ENCODE measurements at regions not wholly inside any gene's neighbourhood (a gene's known extent, or its start where the extent isn't known, plus 50 kb on each side); places are given as distances from the start of the nearest gene placed in this dataset.

DNA sequence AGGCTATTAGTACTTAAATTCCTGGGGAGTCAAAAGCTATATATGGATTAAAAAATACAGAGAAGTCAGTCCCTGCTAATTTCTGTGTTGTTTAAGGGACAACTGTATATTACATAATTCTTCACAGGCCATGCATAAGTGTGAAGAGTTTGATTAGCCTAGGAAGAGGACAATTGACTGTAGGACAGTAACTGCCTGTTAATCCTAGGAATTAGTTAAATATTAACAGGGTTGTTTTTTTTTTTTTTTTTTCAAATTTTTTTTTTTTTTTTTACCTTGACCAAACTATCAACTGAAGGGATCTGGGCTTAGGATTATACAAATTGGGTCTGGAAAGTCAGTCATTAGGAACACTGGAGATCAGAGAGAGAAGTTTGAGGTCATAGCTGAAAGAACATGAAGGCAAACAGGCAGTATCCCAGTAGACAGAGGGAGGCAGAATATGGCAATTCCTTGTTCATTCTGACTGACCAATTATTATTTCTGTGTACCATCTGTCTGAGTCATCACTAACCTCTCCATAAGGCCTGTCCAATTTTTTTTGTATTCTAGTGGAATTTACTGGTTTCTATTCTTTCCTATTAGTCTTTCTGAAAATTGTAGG lies 1139.2 kb downstream of the SORCS1 start:
- Histone ChIP-seq H3K9me1 (replicated peaks; ENCODE audit: control insufficient read depth, extremely low read depth, insufficient read depth, low read length) (no peaks in the 10 kb centered on the region), H3K79me2 (ENCODE audit: control insufficient read depth, insufficient read depth, low read length) (no peaks in the 10 kb centered on the region), H3K4me2 (ENCODE audit: insufficient read depth, low read length) (no peak overlapping the region), H3K36me3 (ENCODE audit: control insufficient read depth in 2 of 2, extremely low read depth in 1 of 2, insufficient read depth in 2 of 2, low read length in 2 of 2) (no peaks in the 10 kb centered on the region), H2AFZ (ENCODE audit: low read depth, low read length) (no peak overlapping the region), H3K27me3 (ENCODE audit: control insufficient read depth in 2 of 2, insufficient read depth in 2 of 2, low read length in 2 of 2) (no peaks in the 10 kb centered on the region), H4K20me1 (replicated peaks; ENCODE audit: control insufficient read depth, extremely low read depth, insufficient read depth, low read length) (no peaks in the 10 kb centered on the region), H3K9ac (replicated peaks; ENCODE audit: extremely low read depth, insufficient read depth, low read length) (no peak overlapping the region), H3K27ac (ENCODE audit: insufficient read depth, low read depth, low read length) (no peak overlapping the region), H3K9me3 (replicated peaks; ENCODE audit: control insufficient read depth, insufficient read depth, low read length) (no peaks in the 10 kb centered on the region), H3K4me3 (replicated peaks in 1 of 3; ENCODE audit: insufficient read depth in 1 of 3, low read depth in 1 of 3, low read length in 3 of 3) (no peak overlapping the region), H3K4me1 (ENCODE audit: control insufficient read depth, extremely low read depth, insufficient read depth, low read length) (no peaks in the 10 kb centered on the region)
- intact Hi-C loops (cut with micrococcal nuclease) (no loop called here), dilution Hi-C loops (cut with MboI; ENCODE audit: extremely low pct_ligation_motif_present, low sequenced_read_pairs) (no loop called here)
- no peak for FAIRE-seq
- CTCF ChIA-PET, result no interaction called here
- POLR2A ChIA-PET, result no interaction called here
- no TSS peak for BruUV-seq (replicated peaks)
- DNase-seq (ENCODE audit: low read depth, low spot score), result no peak
- TF ChIP-seq EZH2 (IDR thresholded peaks at IDR 0.05; ENCODE audit: borderline replicate concordance, low read depth, low read length, severe bottlenecking), result no peak
- TF ChIP-seq, protein P1, sequence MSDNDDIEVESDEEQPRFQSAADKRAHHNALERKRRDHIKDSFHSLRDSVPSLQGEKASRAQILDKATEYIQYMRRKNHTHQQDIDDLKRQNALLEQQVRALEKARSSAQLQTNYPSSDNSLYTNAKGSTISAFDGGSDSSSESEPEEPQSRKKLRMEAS (IDR thresholded peaks at IDR 0.05; ENCODE audit: insufficient read depth, insufficient read length), result no peak
- TF ChIP-seq POLR2A (IDR thresholded peaks at IDR 0.05; ENCODE audit: low read depth, low read length), result no peak
- no peak for TF ChIP-seq FOS (IDR thresholded peaks at IDR 0.05; ENCODE audit: borderline replicate concordance, insufficient read depth, low read length)
- no peak for TF ChIP-seq GATA2 (IDR thresholded peaks at IDR 0.05; ENCODE audit: insufficient read depth, insufficient read length, low read depth, low read length)
- TF ChIP-seq MYC (IDR thresholded peaks at IDR 0.05; ENCODE audit: low read depth, low read length), result no peak
- no peak for TF ChIP-seq JUN (IDR thresholded peaks at IDR 0.05; ENCODE audit: borderline replicate concordance, insufficient read depth, insufficient read length, low read depth)
- no peak for TF ChIP-seq POLR2AphosphoS5 (IDR thresholded peaks at IDR 0.05; ENCODE audit: insufficient read depth, low read depth, low read length)
- no peak for TF ChIP-seq CTCF (IDR thresholded peaks at IDR 0.05; ENCODE audit: extremely low read depth in 1 of 2, insufficient read depth in 1 of 2, low read depth in 1 of 2, low read length in 2 of 2)

Data from endothelial cell of umbilical vein (primary cell).